Activated gamma-delta T cell (primary cell): ENCODE measurements at regions not wholly inside any gene's neighbourhood (a gene's known extent, or its start where the extent isn't known, plus 50 kb on each side); places are given as distances from the start of the nearest gene placed in this dataset.
"Not testable (repeated sequence)": the region's sequence is repeated elsewhere in the genome, so short reads cannot be mapped to it uniquely, and the experiment has no call there.

Source experiments
- DNase-seq: peaks from one replicate; lab custom pipeline; 2025; lab: John Stamatoyannopoulos, UW

GRCh38 chr5:17083276-17083675 is 134.2 kb upstream of the BASP1 start:
- DNase-seq: not testable (repeated sequence)

- DNase-seq: no peak
Measured at GRCh38 chr5:17087035-17087434, 130.4 kb upstream of the BASP1 start.

GRCh38 chr5:17088051-17088450 is 129.4 kb upstream of the BASP1 start:
- no peak for DNase-seq

DNA sequence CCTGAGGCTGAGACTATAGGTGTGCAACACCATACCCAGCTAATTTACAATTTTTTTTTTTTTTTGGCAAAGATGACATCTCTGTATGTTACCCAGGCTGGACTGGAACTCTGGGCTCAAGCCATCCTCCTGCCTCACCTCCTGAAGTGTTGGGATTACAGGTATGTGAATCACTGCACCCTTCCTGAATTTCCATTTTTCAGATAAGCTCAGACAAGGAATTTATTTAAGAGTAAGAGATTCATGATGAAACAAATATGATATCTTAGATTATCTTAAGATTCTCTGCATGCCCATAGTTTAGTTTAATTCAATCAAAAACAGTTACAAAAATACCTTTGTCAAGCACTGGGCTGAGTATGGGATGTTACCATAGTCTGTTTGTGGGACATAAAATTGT is 128.4 kb upstream of the BASP1 start:
- DNase-seq: no peak

GRCh38 chr5:17089690-17090089 is 127.7 kb upstream of the BASP1 start:
- DNase-seq: no peak

DNA sequence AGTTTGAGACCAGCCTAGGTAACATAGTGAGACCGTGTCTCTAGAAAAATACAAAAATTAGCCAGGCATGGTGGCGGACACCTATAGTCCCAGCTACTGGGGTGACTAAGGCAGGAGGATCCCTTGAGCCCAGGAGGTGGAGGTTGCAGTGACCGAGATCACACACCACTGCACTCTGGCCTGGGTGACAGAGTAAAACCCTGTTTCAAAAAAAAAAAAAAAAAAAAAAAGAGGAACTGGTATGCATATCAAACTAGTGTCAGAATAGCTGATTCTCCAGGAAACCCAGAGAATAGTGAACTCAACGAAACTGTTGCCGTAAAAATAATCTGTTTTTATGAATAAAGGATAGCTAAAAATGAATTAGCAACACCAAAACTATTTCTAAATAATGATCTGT is 126.6 kb upstream of the BASP1 start:
- DNase-seq: no peak

DNA sequence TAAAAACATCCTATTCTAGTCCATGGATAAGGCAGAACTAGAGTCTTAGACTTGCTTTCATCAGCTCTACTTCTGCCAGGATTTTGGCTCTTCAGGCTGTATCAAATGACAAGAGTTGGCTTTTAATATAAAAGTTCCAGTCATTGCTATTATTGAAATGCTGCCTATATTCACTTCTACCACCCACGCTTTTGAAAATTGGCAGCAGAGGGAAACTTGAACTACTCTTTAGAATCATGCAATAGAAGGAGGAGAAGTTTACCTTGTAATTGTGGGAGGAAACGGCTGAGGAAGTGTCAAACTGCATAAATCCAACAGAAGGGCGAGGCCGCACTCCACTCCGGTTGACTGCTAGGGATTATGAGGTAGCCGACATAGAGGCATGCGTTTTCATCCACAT is 122.6 kb upstream of the BASP1 start:
- DNase-seq: no peak

- no peak for DNase-seq
Measured at GRCh38 chr5:17096952-17097695, 120.3 kb upstream of the BASP1 start.

- DNase-seq: no peak
Measured at GRCh38 chr5:17099946-17100345, 117.5 kb upstream of the BASP1 start.

- no peak for DNase-seq
Measured at GRCh38 chr5:17103461-17103860, 114.0 kb upstream of the BASP1 start.

- no peak for DNase-seq
Measured at GRCh38 chr5:17105744-17106418, 111.5 kb upstream of the BASP1 start.

DNA sequence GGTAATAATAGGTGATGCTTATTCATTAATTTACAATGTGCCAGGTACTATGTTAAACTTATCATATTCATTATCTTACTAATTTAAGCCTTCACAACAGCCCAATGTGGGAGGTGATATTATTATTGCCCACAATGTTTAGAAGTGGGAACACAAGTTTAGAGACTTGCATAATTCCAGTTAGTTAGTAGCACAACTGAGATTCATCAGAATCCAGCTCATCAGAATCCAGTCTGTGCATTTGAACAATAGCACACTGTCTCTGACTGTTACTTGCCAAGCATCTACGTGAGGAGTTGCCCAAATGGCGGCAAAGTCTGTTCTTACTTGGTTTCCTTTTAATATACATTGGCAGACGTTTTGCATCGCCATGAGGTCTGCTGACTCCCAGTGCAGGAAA is 110.9 kb upstream of the BASP1 start:
- no peak for DNase-seq

GRCh38 chr5:17112091-17112716 is 105.2 kb upstream of the BASP1 start:
- DNase-seq: not testable (repeated sequence)

- no peak for DNase-seq
Measured at GRCh38 chr5:17113174-17113958, 104.1 kb upstream of the BASP1 start.

- DNase-seq: no peak
Measured at GRCh38 chr5:17114233-17114632, 103.2 kb upstream of the BASP1 start.

DNA sequence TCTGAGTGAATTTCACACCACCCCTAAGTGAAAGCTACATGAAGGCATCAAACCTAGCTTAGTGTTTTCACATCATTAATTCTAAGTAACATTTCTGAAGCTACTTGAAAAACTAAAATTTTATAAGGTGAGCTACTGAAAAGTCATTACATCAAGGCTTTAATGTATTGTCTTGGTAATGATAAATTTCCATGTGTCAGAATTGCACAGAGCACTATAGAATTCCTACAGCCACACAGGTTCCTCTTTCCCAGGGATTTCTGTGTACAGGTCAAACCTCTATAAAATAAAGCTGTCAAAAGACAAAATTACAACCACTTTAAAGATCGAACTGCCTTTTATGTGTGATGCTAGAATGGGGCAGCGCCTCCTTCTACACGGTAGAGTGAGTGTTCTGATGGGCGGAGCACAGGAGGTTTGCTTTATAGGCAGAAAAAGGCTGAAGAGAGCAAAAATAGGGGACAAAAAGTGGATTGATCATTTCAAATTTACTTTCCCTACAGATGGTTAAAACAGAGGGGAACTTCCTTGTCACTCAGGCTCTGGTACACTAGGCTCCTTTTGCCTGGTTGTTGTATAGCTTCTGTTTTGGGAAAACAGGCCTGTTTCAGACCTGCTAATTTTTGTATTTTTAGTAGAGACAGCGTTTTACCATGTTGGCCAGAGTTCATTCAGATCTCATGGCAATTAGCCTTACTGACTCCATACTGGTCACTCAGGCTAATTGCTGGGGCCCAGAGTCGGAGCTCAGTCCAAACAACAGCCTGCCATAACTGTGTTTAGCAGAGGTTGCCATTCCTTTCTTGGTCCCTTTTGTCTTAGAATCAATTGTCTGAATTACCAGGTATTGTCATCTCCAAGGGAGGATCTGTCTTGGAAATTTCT is 102.5 kb upstream of the BASP1 start:
- DNase-seq: no peak

DNA sequence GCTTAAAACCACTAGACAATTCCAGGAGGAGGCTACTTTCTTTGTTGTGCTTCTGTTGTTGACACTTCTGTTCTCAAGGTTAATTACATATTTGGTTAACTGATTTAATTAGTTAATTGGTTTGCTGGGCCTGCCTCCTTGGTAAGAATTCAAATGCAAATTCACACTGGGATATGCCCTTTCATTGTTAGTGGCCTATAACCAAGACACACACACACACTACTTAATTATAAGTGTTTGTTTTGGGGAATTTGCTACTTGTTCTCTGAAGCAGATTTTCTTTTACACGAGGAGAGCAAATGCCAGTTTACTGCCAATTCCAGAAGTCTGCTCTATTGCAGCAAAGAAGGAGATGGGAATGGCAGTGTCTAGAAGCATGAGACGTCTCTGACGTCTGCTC is 101.6 kb upstream of the BASP1 start:
- DNase-seq: no peak

DNA sequence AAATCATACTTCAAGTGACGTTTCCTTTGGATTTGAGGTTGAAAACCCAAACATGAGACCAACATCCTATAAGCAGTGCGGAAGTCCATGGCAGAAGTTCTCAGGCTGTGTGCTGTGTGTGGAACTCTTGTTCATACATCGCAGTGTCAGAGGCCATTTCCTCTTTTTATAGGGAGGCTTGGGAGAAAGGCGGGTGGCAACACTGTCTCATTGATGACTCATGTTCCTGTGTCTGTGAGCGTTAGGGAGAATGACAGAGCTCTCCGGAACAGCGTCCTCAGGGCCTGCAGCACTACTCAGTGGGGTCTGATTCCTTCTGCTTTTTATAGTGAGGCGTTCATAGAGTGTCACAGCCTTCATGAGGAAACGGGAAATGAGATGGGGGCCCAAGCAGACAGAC is 98.8 kb upstream of the BASP1 start:
- no peak for DNase-seq

DNA sequence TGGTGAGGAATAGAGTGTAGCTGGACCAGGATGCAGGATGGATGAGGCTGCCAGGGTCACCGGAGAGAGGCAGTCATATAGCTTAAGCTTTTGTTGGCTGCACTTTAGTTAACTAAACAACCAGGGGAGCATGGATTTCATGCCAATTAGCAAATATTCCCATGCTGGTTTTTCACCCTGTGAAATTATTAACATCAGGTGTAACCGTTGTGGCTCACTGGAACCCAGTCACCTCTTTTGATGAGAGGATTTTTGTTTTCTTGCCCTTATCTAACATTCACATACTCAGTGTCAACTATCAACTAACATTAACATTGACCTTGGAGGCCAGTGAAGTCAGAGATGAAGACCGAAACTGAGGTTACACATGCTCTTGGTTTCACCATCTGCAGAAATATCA is 97.2 kb upstream of the BASP1 start:
- no peak for DNase-seq

- no peak for DNase-seq
Measured at GRCh38 chr5:17121776-17122175, 95.7 kb upstream of the BASP1 start.

DNA sequence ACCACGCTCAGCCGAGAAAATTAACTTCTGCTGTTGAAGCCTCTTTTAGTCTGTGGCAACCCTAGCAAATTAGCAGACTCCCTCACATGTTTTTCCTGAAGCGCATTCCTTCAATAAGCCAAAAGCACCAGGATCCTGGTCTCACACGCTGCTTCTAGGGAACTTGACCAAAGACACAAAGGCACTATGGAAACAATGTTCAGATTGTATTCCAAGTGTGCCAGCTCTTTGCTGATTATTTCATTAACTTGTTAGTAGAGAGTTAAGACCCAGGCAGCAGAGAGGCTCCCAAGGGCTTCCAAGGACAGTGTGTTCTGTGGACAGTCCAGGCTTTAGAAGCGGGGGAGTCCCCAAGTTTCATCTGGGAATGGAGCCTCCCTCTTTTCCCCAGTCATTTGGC is 94.4 kb upstream of the BASP1 start:
- DNase-seq: no peak
